Left cardiac atrium (tissue), 4 donors: ENCODE measurements at regions not wholly inside any gene's neighbourhood (a gene's known extent, or its start where the extent isn't known, plus 50 kb on each side); places are given as distances from the start of the nearest gene placed in this dataset.

Experiments used
- ATAC-seq, 2 donors: fragments of 200-7000 bp; cut with Tn5 transposase; one replicate each; pipeline ENCODE4 v1.9.1; 2020; ENCODE audit warnings: mild to moderate bottlenecking in 2 of 2, moderate library complexity in 2 of 2
- DNase-seq: peaks from one replicate; pipeline ENCODE4 v3.0.0-alpha.2; 2020
- intact Hi-C, 2 donors: fragments of 100-400 bp; cut with DNase I; formaldehyde crosslinking; loops; one replicate each; pipeline versions ENCODE4 v1.14.1 to v1.15.1; 2022 to 2023
- donor health status: DM: no; HTN: yes; CAD: no.
- donor health status: DM: no; HTN: yes; CAD: no; lungs with severe emphysema.
- donor health status: DM: yes; HTN: yes; CAD: no.
- donor health status: Dilated cardiomyopathy.

GRCh38 chr3:95246413-95246812 lies 1183.6 kb downstream of the NSUN3 start:
- intact Hi-C loops, result no loop called here
- ATAC-seq (no peak), DNase-seq (no peak)

- intact Hi-C loops, result no loop called here
- DNase-seq (no peak), ATAC-seq (no peak)
These were observed 1191.2 kb downstream of the NSUN3 start for GRCh38 chr3:95254061-95254460.

- no peak for DNase-seq
- no peak for ATAC-seq
- intact Hi-C loops, result no loop called here
These were observed 1191.9 kb downstream of the NSUN3 start for GRCh38 chr3:95254758-95255157.

GRCh38 chr3:95265129-95265528 lies 1202.3 kb downstream of the NSUN3 start:
- no peak for ATAC-seq
- intact Hi-C loops, result no loop called here
- no peak for DNase-seq

GRCh38 chr3:95271395-95271794 lies 1208.5 kb downstream of the NSUN3 start:
- no peak for DNase-seq
- intact Hi-C loops, result no loop called here
- no peak for ATAC-seq

- ATAC-seq, result no peak
- no peak for DNase-seq
- intact Hi-C loops, result no loop called here
These were observed 1209.3 kb downstream of the NSUN3 start for GRCh38 chr3:95272166-95272565.

GRCh38 chr3:95272781-95273180 lies 1209.9 kb downstream of the NSUN3 start:
- intact Hi-C loops, result no loop called here
- ATAC-seq (no peak), DNase-seq (no peak)

- no peak for ATAC-seq
- intact Hi-C loops, result no loop called here
- no peak for DNase-seq
These were observed 1214.8 kb downstream of the NSUN3 start for GRCh38 chr3:95277613-95278012.

GRCh38 chr3:95280711-95281352 lies 1218.0 kb downstream of the NSUN3 start:
- intact Hi-C loops, result no loop called here
- DNase-seq (no peak), ATAC-seq (no peak)

GRCh38 chr3:95289295-95289694 lies 1226.4 kb downstream of the NSUN3 start:
- ATAC-seq, result no peak
- intact Hi-C loops, result no loop called here
- no peak for DNase-seq

GRCh38 chr3:95297581-95297980 lies 1234.7 kb downstream of the NSUN3 start:
- DNase-seq (no peak), ATAC-seq (no peak)
- intact Hi-C loops, result no loop called here

GRCh38 chr3:95302044-95302443 lies 1239.2 kb downstream of the NSUN3 start:
- no peak for DNase-seq
- intact Hi-C loops, result no loop called here
- no peak for ATAC-seq

- DNase-seq (no peak), ATAC-seq (no peak)
- intact Hi-C loops, result no loop called here
These were observed 1247.7 kb downstream of the NSUN3 start for GRCh38 chr3:95310560-95310959.

- no peak for DNase-seq
- intact Hi-C loops, result no loop called here
- no peak for ATAC-seq
These were observed 1248.4 kb downstream of the NSUN3 start for GRCh38 chr3:95311272-95311671.

- intact Hi-C loops, result no loop called here
- no peak for DNase-seq
- ATAC-seq, result no peak
These were observed 1249.8 kb downstream of the NSUN3 start for GRCh38 chr3:95312650-95313049.

- DNase-seq (no peak), ATAC-seq (no peak)
- intact Hi-C loops, result no loop called here
These were observed 1257.1 kb downstream of the NSUN3 start for GRCh38 chr3:95319921-95320494.

- intact Hi-C loops, result no loop called here
- ATAC-seq (no peak), DNase-seq (no peak)
These were observed 1264.6 kb downstream of the NSUN3 start for GRCh38 chr3:95327478-95327877.

- intact Hi-C loops, result no loop called here
- ATAC-seq (no peak), DNase-seq (no peak)
These were observed 1271.0 kb downstream of the NSUN3 start for GRCh38 chr3:95333826-95334225.

GRCh38 chr3:95334461-95334860 lies 1271.6 kb downstream of the NSUN3 start:
- ATAC-seq (no peak), DNase-seq (no peak)
- intact Hi-C loops, result no loop called here

- intact Hi-C loops, result no loop called here
- DNase-seq (no peak), ATAC-seq (no peak)
These were observed 1272.7 kb downstream of the NSUN3 start for GRCh38 chr3:95335517-95335916.

- intact Hi-C loops, result no loop called here
- ATAC-seq, result no peak
These were observed 1275.6 kb downstream of the NSUN3 start for GRCh38 chr3:95338446-95338845.

GRCh38 chr3:95341314-95341713 lies 1278.5 kb downstream of the NSUN3 start:
- intact Hi-C loops, result no loop called here
- no peak for DNase-seq
- ATAC-seq, result no peak

More at GRCh38 chr3:95338446-95338845, 1275.6 kb downstream of the NSUN3 start:
- DNase-seq, result no peak
